HUDEP-2 (cell line): ENCODE measurements at regions not wholly inside any gene's neighbourhood (a gene's known extent, or its start where the extent isn't known, plus 50 kb on each side); places are given as distances from the start of the nearest gene placed in this dataset.
"Not testable (repeated sequence)": the region's sequence is repeated elsewhere in the genome, so short reads cannot be mapped to it uniquely, and the experiment has no call there.

Experiments
- DNase-seq, 76 experiments: peaks; one replicate each; lab custom pipeline; 2025; ENCODE audit not compliant: unreplicated experiment in 76 of 76; lab: John Stamatoyannopoulos, UW

DNA sequence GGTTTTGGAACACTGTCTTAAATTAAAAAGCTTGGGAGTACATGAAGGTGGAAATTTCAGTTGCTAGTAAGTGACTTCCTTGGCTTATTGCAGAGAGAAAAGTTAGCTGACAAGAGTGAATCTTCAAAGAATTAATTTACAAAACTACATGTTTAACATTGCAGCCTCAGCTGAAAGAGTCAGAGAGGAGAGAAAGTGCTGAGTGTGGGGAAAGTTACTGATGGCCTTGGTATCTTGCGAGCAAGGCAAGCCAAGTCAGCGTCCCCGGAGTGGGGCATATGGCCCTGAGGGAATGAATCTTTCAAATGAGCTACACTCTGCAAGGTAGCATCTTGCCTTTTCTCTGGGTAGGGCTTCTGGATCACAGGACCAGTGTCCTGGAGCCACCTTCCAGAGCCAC is 131.3 kb downstream of the LPIN1 start:
- DNase-seq: no peak

DNA sequence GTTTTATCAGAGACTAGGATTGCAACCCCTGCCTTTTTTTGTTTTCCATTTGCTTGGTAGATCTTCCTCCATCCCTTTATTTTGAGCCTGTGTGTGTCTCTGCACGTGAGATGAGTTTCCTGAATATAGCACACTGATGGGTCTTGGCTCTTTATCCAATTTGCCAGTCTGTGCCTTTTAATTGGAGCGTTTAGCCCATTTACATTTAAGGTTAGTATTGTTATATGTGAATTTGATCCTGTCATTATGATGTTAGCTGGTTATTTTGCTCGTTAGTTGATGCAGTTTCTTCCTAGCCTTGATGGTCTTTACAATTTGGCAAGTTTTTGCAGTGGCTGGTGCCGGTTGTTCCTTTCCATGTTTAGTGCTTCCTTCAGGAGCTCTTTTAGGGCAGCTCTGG is 138.8 kb downstream of the LPIN1 start:
- not testable (repeated sequence) for DNase-seq

DNA sequence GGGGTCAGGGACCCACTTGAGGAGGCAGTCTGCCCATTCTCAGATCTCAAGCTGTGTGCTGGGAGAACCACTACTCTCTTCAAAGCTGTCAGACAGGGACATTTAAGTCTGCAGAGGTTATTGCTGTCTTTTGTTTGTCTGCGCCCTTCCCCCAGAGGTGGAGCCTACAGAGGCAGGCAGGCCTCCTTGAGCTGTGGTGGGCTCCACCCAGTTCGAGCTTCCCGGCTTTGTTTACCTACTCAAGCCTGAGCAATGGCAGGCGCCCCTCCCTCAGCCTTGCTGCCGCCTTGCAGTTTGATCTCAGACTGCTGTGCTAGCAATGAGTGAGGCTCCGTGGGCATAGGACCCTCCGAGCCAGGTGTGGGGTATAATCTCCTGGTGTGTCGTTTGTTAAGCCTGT is 140.5 kb downstream of the LPIN1 start:
- not testable (repeated sequence) for DNase-seq

DNA sequence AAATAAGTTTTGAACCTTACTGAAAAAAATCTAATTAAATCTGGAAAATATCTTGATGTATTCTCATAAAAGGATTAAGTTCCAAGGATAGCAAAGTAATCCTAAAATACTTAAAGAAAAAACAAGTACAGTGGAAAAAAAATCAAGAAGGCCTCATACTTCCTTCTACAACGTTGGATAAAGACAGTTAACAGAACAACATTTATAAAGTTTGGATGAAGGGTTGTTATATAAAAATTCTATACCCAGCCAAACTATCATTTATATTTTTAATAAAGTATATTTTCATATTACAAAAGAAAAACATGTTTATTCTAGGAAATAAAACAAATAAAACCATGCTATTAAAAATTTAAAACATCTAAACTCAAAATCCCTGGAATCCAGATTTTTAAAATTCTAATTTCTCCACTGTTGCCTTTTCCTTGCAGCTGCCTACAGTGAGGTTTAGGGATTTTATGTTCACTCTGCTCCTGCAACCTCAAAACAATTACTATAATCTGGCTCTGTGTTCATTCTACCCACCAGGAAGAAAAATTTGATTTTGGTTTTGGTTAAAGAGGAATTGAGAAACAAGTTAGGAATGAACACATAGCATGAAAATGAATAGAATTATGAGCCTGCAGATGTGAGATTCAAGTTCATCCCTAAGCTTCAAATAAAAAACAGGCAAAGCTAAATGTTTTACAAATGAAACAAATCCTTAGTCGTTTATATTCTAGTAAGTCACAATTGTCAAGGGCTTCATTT is 142.8 kb downstream of the LPIN1 start:
- no peak for DNase-seq

DNA sequence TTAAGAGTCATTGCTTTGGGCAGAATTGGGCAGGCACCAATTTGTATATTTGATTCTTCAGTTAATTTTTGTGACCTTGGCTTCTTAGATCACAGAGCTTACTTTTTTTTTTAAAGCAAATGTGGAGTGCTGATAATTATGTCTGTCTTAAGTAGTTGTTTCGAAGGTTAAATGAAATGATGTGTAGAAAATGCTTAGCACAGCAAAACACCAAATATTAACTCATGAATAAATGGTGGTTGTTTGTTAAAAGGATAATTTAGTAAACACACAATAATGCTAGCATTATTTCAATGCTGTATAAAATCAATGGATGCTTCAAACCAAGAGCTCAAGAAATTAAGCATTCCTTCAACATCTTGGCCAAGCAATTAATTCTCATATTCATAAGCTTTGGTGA is 143.4 kb downstream of the LPIN1 start:
- no peak for DNase-seq

DNA sequence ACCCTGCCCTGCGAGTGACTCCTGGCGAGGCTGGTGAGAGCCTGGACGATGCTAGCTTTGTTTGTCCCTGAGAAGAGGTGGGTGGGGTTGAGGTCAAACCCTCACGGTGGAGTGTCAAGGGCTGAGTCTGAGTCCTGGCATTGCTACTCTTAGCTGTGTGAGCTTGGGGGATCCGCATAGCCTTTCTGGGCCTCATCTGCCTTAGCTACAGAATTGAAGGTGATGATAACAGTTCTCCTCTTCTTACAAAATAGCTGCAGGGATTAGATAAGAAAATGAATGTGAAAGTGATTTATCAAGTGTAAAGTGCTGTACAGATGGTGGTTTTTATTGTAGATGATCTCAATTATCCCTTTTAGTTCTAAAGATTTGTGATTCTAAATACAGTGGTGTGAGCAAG is 144.6 kb downstream of the LPIN1 start:
- peak in 20 of 76 experiments; percentile 4 to 63 (median 26) for DNase-seq

DNA sequence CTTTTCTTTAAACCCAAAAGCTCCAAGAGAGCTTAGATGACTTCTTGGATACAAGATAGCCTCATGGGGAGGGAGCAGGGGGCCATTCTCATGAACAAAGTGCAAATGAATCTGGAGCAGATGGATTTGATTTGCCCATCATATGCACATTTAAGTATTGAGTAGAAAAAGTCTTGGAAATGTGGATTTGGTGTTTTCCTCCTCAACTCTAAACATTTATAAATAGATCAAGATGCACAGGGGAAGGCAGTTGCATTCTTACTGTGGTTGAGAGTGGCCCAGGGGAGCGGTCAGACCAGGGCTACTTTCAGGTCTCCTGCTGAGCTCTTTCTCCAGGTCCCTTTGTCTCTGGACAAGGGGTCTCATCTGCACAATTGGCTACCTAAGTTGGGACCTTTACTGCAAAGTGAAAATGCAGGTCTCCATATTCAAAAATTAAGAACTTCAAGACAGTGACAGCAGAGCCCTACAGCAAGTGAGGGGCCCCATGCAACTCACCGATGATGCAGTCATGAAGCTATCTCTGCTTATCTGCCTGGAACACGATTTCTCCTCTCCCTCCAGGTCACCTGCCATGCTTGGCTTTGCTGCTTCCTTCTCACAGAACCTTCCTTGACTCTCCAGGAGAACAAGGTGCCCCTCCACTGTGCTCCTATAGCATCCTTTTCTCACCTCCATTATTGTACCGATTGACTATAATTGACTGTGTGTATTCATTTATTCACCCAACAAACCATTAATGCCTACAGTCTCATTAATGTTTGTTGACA is 145.4 kb downstream of the LPIN1 start:
- no peak for DNase-seq

DNA sequence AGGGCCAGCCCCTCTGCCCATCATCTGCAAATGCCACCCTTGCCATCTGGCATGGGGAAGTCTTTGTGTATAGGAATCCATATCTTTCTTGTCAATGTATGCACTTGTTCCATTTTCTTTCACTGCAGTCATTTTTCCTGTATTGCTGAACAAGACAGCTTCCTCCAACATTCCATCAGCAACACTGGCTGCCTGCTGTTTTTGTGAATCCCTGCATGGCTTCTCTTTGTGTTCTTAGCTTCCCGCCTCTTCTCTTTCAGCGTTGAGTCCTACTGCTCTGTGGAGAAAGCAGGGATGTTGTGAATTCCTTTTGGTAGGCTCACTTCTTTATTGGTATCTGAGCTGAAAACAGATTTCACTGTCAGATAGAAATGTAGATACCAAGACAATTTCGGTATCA is 150.0 kb downstream of the LPIN1 start:
- DNase-seq: no peak

DNA sequence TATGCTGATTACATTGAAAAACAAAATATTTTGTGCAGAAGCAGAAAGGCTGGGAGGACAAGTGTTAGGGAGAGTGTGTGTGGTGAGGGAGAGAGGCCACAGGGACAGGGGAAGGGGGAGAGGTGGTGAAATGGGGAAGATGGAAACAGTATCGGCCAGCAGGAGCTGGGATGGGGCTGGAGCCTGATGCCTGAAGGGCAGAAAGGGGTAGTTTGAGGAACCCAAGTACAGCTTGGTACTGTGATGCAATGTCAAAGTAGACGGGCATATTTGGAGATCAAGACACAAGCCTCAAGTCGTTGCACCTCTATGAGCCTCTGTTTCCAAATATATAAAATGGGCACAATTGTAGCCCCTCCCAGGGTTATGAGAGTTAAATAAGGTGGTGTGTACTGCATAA is 152.1 kb downstream of the LPIN1 start:
- no peak for DNase-seq

DNA sequence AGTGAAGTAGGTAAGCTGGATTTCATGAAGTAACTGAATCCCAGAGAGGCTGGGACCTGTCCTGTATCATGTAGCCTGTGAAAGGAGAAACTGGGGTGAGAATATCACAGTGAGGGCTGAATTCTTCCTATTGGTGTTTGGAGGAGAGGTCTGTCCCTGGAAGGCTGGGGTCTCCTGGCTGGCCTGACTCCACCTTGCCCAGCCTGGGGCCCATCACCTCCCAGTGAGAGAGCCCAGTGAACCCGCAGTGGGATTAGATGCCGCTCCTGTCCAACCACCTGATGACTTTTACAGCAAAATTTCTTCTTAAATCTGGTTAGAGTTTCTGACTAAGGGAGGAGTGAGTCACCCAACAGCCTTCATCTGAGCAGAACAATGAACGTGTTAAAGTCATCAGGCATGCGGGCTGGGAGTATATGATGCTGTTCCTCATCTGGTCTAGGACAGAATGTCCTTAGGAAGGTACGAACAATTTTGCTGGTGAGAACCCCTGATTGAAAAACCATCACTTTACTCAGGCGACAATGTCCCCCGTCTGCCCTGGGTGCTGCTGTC is 152.9 kb downstream of the LPIN1 start:
- no peak for DNase-seq

DNA sequence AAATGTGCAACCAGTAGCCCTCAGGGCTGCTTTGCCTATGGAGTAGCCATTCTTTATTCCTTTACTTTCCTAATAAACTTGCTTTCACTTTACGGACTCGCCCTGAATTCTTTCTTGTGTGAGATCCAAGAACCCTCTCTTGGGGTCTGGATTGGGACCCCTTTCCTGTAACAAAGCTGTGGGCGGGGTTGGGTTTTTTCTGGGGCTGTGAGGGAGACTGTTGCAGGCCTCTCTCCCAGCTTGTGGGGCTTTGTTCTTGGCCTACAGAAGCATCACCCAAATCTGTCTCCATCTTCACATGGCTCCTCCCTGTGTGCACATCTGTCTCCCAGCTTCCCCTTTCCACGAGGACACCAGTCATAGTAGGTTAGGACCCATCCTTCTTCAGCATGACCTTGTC is 154.5 kb downstream of the LPIN1 start:
- DNase-seq: not testable (repeated sequence)

DNA sequence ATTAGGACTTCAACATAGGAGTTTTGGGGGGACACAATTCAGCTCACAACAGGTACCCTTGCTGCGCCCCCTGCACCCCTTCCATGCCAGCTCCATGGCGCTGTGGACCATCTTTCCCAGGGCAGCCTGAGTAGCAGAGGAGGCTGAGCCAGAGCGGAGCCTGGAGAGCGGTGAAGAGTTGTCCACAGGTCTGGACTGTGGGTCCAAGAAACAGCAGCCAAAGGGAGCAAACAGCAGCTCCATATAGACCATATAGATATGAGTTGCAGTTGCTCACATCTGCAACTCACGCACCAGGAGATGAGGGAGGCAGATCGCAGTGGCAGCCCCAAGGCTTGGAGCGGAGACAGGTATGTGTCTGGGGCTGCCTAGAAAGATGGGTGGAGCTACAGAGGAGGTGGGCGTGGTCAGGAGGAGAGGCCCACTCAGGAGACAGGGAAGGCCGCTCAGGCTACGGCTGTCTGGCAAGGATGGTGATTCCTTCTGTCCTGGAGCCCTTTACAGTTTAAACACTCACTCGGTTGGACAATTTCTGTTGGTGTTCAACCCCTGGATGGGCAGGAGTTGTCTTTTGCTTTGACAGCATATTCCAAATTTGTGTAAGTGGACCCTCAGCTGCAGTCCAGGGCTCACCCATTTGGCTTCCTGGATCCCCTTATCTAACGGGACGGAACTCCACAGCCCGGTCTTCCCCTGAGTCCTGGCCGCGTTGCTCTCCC is 155.1 kb downstream of the LPIN1 start:
- no peak for DNase-seq

DNA sequence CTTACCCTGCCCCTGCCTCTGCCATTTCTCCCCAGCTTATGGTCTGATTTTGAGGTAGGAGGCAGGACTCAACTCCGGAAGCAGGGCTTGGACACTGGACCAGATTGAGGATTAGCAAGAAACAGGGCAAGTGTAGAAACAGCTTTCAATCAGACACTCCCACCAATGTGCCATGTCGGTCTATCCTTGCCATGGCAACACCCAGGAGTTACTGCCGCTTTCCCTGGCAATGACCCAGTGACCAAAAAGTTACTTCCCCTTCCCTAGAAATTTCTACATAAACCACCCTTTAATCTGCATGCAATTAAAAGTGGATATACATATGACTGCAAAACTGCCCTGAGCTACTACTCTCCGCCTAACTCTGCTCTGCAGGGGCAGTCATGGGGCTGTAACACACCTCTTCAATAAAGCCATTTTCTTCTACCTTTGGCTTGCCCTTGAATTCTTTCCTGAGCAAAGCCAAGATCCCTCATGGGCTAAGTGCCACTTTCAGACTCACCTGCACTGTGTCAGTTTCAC is 156.7 kb downstream of the LPIN1 start:
- DNase-seq: no peak

DNA sequence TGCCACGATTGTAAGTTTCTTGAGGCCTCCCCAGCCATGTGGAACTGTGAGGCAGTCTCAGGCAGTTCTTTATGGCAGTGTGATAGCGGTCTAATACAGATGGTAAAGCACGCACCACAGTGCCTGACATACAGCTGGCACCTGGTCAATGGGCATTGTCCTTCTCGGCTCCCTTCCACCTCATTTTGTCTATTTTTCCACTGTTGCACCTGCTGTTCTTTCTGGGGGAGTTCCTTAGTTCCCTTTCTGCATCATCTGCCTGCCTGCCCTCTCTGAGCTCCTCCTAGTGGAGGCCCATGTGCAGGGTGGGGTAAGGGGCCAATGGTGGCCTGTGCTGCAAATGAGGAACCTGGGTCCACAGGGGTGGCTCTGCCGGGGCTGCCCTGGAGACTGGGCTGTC is 157.6 kb downstream of the LPIN1 start:
- DNase-seq: peak in 2 of 76 experiments; percentile 4 to 20

DNA sequence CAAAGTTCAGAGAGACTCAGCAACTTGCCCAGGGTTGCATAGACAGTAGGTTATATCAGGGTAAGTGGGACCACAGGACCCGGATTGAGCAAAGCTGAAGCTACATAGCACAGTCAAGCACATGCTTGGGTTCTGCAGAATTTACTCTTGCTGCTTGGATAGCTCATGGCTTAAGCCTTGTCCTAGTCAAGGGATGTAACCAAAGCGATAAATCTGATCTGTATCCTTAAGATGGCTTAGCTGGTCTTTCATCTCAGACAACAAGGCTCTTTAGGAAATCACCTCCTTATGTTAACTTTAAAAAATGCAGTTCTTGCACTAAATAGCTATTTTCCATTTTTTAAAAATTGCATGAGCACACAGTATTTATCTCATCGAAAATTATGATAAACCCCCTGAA is 158.5 kb downstream of the LPIN1 start:
- DNase-seq: no peak

DNA sequence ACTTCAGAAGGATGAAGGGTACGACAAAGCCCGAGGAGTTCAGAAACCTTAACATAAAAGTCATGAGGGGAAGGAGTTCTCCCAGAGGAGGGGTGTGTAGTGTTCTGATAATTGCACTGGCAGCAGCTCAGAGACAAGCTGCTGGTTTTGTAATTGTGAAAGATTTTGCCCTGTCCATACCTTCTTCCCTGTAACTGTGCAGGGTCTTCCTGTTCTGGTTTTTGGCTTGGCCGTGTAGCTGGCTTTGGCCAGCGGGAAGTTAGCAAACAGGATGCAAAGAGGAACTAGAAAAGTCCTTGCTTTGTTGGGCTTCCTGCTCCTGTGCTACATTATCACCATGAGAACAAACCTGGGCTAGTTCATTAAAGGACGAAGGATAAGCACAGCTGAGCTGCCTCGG is 160.8 kb downstream of the LPIN1 start:
- no peak for DNase-seq

DNA sequence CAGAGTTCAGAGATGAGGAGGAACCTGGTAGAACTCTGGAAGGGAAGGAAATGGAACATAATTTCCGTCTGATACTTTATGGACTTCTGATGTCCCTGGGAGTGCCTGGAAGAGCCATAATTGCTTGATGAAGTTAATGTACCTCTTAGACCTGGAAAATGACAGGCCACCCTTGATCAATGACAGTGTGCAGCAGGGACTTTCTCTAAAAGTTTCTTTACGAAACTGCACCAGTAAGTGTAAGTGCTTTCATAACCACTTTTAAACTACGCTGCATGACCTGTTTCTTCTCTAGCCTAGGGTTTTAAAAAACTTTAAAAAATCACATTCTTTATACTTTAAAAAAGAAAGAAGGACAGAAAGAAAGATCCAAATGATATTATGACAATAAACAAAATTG is 164.5 kb downstream of the LPIN1 start:
- DNase-seq: no peak

DNA sequence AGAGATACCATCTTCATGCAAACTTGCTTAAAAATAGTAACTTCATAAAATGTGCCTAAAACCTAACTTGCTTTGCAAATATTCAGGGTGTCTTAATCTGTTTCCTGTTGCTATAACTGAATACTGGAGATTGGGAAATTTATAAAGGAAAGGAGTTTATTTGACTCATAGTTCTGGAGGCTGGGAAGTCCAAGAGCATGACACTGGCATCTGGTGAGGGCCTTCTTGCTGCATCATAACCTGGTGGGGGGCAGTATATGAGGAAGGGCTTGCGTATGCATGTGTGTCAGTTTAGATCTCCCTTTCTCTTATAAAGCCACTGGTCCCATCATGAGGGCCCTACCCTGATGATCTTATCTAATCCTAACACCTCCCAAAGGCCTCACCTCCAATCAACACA is 166.5 kb downstream of the LPIN1 start:
- DNase-seq: no peak

DNA sequence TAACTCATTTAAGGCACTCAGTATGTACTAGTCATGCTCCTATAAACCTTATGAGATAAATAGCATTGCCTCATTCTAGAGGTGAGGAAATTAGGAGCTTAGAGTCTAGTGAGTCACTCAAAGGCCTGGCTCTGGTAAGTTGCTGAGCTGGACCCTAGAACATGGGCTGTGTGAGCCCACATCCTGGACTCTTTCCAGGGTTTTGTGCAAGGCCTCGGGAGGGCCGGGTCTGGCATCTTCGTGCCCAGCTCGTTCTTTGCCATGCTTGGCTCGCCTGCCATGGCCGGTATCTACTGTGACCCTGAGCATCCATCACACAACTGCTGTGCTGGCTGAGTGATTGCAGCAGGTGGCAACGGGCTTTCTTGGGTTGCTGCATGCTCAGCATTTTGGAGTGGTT is 168.0 kb downstream of the LPIN1 start:
- DNase-seq: no peak

DNA sequence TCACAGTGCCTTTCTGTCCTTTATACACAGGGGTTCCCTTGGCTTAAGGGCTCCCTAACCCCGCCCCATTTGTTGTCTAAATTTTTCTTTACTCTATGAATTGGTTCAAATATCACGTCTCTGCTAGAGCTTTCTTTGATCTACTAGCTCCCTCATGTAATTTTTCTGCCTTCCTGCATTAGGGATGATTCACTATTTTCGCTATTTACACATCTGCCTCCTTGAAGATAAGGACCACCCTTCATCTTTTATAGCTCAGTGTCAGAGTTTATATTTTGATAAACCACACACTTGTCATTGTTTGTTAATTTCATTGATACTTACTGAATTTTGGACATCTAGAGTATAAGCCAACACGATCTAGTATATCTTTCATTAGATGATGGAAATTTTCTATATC is 169.2 kb downstream of the LPIN1 start:
- DNase-seq: no peak

DNA sequence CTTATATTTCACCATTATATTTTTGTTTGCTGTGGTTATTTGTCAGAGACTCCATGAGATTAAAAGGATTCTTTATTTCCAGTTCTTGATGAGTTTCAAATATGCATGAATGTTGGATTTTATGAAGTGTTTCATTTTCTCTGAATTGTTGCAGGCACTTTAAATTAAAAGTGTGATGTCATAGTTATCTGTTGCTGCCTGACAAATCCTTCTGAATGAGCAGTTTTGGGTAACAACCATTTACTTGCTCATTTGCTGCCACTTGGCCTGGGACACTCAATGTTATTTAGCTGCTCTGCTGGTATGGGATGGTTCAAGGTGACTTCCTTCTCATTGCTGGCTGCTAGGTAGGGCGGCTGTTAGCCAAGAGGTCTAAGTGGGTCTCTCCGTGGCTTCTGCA is 173.5 kb downstream of the LPIN1 start:
- DNase-seq: no peak
